COLO668 (cell line): ENCODE measurements at regions not wholly inside any gene's neighbourhood (a gene's known extent, or its start where the extent isn't known, plus 50 kb on each side); places are given as distances from the start of the nearest gene placed in this dataset.

Experiments
- DNase-seq: peaks from one replicate; lab custom pipeline; 2025; ENCODE audit not compliant: unreplicated experiment; lab: John Stamatoyannopoulos, UW

DNA sequence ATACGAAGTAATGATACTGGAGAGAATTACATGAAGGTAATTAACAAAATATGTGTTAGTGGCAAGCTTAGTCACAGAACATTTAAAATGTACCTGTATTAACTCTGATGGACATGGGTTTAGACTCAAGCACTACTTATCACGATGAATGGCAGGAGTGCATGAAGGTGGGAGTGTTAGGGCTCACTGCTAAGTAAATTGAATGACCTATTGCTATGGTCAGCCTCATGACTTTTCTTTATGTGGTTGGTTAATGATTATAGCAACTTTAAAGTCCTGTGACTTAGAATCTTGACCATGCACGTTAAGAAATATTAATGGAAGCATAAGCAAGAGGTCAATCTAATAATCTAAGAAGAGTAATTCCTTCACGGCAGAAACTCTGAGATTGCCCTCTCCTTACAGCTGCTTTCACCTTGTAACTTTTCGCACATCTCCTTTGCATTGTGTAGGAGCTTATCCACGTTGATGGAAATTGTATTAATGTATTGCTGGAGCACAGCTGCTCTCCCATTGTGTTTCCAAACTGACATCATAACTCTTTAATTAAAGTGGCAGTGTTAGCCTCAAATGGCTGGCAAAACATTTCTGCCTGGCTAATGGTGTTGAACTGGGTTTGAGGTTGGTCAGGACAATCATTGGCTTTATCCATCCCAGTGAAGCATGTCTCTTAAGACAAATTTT is 114.5 kb downstream of the RXFP2 start:
- DNase-seq: no peak

DNA sequence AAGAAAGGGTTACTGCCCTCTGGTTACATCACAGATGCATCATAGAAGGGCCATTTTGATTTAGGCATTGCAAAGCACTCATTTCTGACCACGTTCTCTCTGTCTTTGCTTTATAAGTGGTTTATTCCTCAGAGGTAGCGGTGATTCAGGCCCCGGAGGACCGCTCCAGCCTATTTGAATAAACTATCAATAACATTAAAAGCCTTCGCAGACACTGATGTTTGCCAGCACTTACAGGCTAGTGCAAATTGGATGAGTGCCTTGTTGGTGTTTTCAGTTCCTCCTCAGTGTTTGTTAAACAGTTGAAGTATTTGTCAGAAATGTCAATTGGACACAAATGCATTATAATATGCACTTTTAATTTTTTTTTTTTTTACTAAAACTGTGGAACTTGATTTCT is 120.2 kb downstream of the RXFP2 start:
- no peak for DNase-seq

- no peak for DNase-seq
Measured at GRCh38 chr13:31860002-31860401, 120.7 kb downstream of the RXFP2 start.

- DNase-seq: no peak
Measured at GRCh38 chr13:31862828-31863227, 123.5 kb downstream of the RXFP2 start.

DNA sequence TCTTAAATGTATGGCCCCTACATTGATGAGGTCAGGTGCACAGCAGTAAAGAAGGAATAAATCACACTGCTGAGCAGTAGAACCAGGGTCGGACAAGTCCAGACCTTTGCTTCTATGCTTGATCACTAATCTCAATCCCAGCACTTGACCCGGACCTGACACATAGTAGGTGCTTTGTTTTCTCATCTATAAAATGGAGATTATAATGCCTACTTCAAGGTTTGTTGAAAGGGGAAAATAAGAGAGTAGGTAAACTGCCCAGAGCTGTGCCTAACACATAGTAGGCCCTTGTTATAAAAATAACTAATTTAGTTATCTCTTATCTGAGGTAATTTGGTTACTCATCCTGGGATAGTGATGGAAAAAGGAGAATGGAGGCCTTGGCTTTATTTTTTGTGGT is 125.0 kb downstream of the RXFP2 start:
- no peak for DNase-seq

GRCh38 chr13:31866099-31866498 is 126.8 kb downstream of the RXFP2 start:
- no peak for DNase-seq

DNA sequence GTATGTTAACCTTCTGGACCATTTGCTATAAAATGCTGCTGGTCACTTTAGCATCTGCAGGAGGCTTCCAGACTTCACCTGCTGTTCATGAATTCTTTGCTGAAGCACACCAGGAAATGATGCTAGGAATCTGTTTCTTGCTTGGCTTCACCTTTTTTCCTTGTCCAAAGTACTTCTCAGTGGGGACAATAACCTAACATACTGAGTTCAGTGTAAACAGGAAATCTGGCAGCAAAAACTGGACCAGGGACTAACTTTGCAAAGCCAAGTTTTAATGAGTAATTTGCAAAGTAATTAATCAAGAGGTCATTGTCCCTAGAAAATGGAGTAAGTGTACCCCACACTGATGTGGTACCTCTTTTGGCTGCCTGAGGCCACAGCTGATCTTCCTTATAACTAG is 128.4 kb downstream of the RXFP2 start:
- DNase-seq: no peak

DNA sequence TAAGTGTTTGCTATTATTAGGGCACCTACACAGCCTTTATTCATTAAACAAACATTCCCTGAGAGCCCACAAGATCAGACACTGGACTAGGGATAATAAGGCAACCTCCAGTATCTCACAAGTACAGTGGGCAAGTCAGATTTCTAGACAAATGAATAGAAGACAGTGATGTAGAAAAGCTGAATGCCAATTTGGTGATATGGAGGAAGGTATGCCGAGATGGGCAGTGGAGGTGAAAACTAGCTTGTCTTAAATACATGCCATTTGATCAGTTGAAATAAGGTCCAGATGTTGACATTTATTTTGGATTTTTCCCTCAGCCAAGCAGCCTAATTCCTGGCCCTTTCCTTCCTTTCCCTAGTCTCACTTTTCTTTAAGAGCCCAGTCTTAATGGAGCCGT is 130.3 kb downstream of the RXFP2 start:
- DNase-seq: no peak

DNA sequence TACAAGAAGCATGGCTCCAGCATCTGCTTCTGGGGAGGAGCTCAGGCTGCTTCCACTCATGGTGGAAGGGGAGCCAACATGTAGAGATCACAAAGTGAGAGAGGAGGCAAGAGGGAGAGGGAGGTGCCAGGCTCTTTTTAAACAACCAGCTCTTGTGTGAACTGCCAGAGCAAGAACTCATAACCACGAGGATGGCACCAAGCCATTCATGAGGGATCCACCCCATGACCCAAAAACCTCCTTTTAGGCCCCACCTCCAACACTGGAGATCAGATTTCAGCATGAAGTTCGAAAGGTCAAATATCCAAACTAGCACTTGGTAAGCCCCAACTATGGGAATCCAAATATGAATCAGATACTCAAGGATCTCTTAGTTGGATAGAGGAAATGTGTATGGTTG is 131.2 kb downstream of the RXFP2 start:
- no peak for DNase-seq

DNA sequence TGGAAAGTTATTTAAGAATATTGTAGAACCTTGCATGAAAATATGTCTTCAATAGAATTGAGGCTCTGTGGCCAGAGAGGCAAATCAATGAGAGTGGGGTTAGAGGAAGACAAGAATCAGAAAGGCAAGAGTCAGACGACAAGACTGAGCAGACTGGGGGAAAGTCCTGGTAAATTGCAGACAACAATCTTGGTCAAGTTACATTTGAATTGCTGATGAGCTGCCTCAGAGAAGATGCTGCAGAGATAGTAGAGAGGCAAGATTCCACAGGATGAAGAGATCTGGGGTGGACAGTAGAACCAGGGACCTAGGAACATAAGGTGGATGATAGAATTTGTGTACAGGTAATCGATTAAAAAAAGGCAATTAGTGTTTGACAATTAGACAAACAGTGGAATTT is 133.8 kb downstream of the RXFP2 start:
- DNase-seq: no peak

DNA sequence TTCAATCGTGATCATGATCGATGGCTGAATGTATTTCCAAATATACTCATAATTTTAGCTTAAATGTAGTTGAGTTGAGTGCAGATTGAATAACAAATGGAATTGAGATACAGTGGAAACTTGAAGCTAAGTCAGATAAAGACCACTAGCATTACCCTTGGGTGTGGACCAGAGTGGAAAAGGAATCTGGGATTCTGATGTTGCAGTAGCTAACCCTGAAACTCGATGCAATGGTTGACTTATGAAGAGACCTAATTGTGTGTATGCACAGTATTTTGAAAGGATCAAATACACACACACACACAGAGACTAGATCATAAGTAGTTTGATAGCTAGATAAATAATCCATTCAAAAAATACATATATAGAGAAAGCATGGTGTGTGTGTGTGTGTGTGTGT is 135.8 kb downstream of the RXFP2 start:
- DNase-seq: no peak

- DNase-seq: no peak
Measured at GRCh38 chr13:31878052-31878451, 138.7 kb downstream of the RXFP2 start.

DNA sequence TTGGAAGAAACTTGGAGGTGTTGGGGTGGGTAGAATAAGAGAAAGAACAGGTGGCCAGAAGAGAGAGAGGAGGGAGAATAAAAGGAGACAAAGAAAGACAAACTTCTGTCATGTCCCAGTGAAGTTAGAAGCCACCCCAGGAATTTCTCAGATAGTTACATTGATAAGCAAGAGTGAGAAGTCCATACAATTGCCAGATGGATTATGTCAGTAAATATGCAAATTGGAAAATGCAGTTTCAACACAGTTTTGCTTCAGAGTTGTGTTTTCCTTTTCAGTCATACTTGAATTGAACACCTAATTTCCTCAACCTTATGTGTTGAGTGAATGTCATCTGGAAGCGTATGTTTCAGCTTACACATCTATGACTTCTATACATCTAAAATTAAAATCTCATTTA is 139.2 kb downstream of the RXFP2 start:
- DNase-seq: no peak

- DNase-seq: no peak
Measured at GRCh38 chr13:31878955-31879354, 139.6 kb downstream of the RXFP2 start.

GRCh38 chr13:31880851-31881494 is 141.6 kb downstream of the RXFP2 start:
- DNase-seq: no peak

DNA sequence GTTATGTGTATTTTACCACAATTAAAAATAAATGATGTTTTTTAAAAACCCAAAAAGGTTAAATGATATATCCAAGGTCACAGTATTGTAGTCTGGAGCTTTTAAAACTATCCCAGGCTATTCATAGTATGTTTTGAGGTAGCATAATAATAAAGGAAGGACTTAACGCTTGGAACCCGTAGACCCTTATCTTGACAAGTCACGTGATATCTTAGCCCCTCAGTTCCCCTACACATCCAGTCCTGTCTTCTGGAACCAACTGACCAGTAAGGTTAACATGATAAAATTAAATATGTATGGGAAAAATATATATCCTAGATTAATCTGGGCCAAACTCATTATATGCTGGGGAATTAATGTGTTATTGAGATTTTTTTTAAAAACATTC is 142.2 kb downstream of the RXFP2 start:
- DNase-seq: no peak

GRCh38 chr13:31882794-31883193 is 143.5 kb downstream of the RXFP2 start:
- DNase-seq: no peak

GRCh38 chr13:31884556-31884955 is 145.2 kb downstream of the RXFP2 start:
- DNase-seq: no peak

GRCh38 chr13:31885994-31886393 is 145.6 kb upstream of the FRY start:
- DNase-seq: no peak

DNA sequence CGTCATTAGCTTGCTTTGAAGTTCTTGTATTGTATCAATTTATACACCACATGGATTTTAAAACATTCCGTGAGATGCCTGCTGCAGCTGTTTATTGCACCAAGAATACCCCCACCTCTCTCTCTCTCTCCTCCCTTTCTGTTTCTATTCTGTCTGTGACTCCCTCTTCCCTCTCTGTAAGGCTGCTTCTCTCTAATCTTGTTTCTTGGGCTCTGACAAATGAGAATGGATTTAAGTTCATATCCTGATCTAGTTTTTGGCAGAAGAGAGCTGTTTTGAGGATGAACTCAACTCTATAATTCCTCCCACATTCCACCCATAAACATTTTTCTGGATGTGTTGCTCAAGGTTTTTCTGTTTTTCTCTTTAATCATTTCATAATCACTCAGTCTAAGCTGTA is 144.3 kb upstream of the FRY start:
- DNase-seq: no peak

DNA sequence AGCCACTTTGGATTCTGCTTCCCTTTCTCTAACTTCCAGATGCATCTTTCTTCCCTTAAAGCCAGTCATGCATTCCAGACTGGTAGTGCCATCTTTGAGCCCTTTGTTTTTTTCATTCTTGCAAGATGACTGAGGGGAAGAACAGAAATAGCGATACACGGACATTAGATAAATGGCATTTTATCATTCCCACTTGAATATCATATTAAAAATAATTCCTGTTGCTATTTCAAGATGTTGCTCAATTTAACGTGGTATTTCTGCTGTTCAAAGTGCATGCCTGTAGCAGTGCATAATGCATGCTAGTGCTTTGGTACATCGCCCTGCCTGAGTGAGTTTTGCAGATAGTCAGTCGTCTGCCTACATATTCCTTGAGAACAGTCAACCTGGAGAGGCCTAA is 140.6 kb upstream of the FRY start:
- no peak for DNase-seq

DNA sequence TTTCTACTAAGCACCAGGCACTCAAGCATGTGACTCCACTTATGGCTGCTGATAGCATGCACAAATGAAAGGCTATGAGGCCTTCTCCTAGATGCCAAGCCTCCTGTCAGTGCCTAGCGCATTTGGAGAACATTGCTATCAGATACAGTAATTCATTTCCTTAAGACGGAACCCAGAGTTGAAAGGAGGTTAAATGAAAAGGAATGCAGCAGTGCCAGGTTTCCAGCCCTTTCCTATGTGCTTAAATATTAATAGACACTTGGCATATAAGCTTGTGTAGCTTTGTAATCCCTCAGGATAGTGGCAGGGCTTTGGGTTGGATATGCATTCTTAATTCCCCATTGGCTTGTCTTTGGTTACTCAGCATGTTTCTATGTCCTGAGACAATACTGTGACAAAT is 140.1 kb upstream of the FRY start:
- DNase-seq: no peak

- no peak for DNase-seq
Measured at GRCh38 chr13:31894931-31895330, 136.6 kb upstream of the FRY start.
